ENCODE measurements at regions not wholly inside any gene's neighbourhood (a gene's known extent, or its start where the extent isn't known, plus 50 kb on each side); places are given as distances from the start of the nearest gene placed in this dataset.

- intact Hi-C loops (cut with micrococcal nuclease) = no loop called here
- CTCF ChIA-PET = no interaction called here
Observed at GRCh38 chr5:101785090-101785489, 511.0 kb downstream of the SLCO4C1 start.

More at GRCh38 chr5:101785090-101785489, 511.0 kb downstream of the SLCO4C1 start:
- Histone ChIP-seq H4K20me1 (replicated peaks; ENCODE audit: control insufficient read depth, extremely low read depth, insufficient read depth, low read length) (no peaks in the 10 kb centered on the region), H3K9ac (replicated peaks; ENCODE audit: extremely low read depth, insufficient read depth, low read length) (no peak overlapping the region), H3K4me2 (ENCODE audit: insufficient read depth, low read length) (no peak overlapping the region), H3K27me3 (ENCODE audit: control insufficient read depth in 2 of 2, insufficient read depth in 2 of 2, low read length in 2 of 2) (no peaks in the 10 kb centered on the region), H3K9me1 (replicated peaks; ENCODE audit: control insufficient read depth, extremely low read depth, insufficient read depth, low read length) (no peaks in the 10 kb centered on the region), H3K4me3 (replicated peaks in 1 of 3; ENCODE audit: insufficient read depth in 1 of 3, low read depth in 1 of 3, low read length in 3 of 3) (no peak overlapping the region), H2AFZ (ENCODE audit: low read depth, low read length) (no peak overlapping the region), H3K36me3 (ENCODE audit: control insufficient read depth in 2 of 2, extremely low read depth in 1 of 2, insufficient read depth in 2 of 2, low read length in 2 of 2) (no peaks in the 10 kb centered on the region), H3K4me1 (ENCODE audit: control insufficient read depth, extremely low read depth, insufficient read depth, low read length) (no peaks in the 10 kb centered on the region), H3K79me2 (ENCODE audit: control insufficient read depth, insufficient read depth, low read length) (no peaks in the 10 kb centered on the region), H3K9me3 (replicated peaks; ENCODE audit: control insufficient read depth, insufficient read depth, low read length) (no peaks in the 10 kb centered on the region), H3K27ac (ENCODE audit: insufficient read depth, low read depth, low read length) (no peak overlapping the region)
- DNase-seq (ENCODE audit: low read depth, low spot score) (no peak), FAIRE-seq (no peak)
- POLR2A ChIA-PET = no interaction called here
- TF ChIP-seq MAX (IDR thresholded peaks at IDR 0.05; ENCODE audit: insufficient read depth, insufficient read length) (no peak), FOS (IDR thresholded peaks at IDR 0.05; ENCODE audit: borderline replicate concordance, insufficient read depth, low read length) (no peak)
- TF ChIP-seq, protein P1, sequence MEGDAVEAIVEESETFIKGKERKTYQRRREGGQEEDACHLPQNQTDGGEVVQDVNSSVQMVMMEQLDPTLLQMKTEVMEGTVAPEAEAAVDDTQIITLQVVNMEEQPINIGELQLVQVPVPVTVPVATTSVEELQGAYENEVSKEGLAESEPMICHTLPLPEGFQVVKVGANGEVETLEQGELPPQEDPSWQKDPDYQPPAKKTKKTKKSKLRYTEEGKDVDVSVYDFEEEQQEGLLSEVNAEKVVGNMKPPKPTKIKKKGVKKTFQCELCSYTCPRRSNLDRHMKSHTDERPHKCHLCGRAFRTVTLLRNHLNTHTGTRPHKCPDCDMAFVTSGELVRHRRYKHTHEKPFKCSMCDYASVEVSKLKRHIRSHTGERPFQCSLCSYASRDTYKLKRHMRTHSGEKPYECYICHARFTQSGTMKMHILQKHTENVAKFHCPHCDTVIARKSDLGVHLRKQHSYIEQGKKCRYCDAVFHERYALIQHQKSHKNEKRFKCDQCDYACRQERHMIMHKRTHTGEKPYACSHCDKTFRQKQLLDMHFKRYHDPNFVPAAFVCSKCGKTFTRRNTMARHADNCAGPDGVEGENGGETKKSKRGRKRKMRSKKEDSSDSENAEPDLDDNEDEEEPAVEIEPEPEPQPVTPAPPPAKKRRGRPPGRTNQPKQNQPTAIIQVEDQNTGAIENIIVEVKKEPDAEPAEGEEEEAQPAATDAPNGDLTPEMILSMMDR (IDR thresholded peaks at IDR 0.05; ENCODE audit: extremely low read depth in 1 of 2, insufficient read depth in 1 of 2, low read depth in 1 of 2, low read length in 2 of 2) = no peak
- dilution Hi-C loops (cut with MboI; ENCODE audit: extremely low pct_ligation_motif_present, low sequenced_read_pairs) = no loop called here
- no TSS peak for BruUV-seq (replicated peaks)
